Skin of body (tissue), 1 donor: ENCODE measurements at regions not wholly inside any gene's neighbourhood (a gene's known extent, or its start where the extent isn't known, plus 50 kb on each side); places are given as distances from the start of the nearest gene placed in this dataset.

Experiments used
- DNase-seq: peaks from one replicate; lab custom pipeline; 2025; lab: John Stamatoyannopoulos, UW

GRCh38 chrX:11952176-11952720, 186.0 kb upstream of the FRMPD4 start:
- DNase-seq: no peak

GRCh38 chrX:11953615-11954014, 184.7 kb upstream of the FRMPD4 start:
- peak; percentile 74 for DNase-seq

GRCh38 chrX:11954176-11954575, 184.1 kb upstream of the FRMPD4 start:
- DNase-seq: peak; percentile 37

GRCh38 chrX:11960031-11960430, 178.2 kb upstream of the FRMPD4 start:
- DNase-seq: no peak

GRCh38 chrX:11965436-11965835, 172.8 kb upstream of the FRMPD4 start:
- DNase-seq: no peak

GRCh38 chrX:11967986-11968869, 170.0 kb upstream of the FRMPD4 start:
- no peak for DNase-seq

- DNase-seq: no peak
These were observed 169.3 kb upstream of the FRMPD4 start for GRCh38 chrX:11968991-11969390.

- DNase-seq: no peak
These were observed 167.5 kb upstream of the FRMPD4 start for GRCh38 chrX:11970578-11971359.

GRCh38 chrX:11976663-11977062, 161.6 kb upstream of the FRMPD4 start:
- DNase-seq: no peak

- no peak for DNase-seq
These were observed 146.0 kb upstream of the FRMPD4 start for GRCh38 chrX:11992271-11992670.

- no peak for DNase-seq
These were observed 143.1 kb upstream of the FRMPD4 start for GRCh38 chrX:11995146-11995545.

- no peak for DNase-seq
These were observed 141.5 kb upstream of the FRMPD4 start for GRCh38 chrX:11996810-11997209.

- DNase-seq: no peak
These were observed 139.3 kb upstream of the FRMPD4 start for GRCh38 chrX:11998944-11999343.

- DNase-seq: no peak
These were observed 135.4 kb upstream of the FRMPD4 start for GRCh38 chrX:12002876-12003275.

GRCh38 chrX:12007881-12008280, 130.4 kb upstream of the FRMPD4 start:
- no peak for DNase-seq

GRCh38 chrX:12010436-12010835, 127.8 kb upstream of the FRMPD4 start:
- no peak for DNase-seq

GRCh38 chrX:12011075-12011474, 127.2 kb upstream of the FRMPD4 start:
- DNase-seq: no peak

GRCh38 chrX:12013211-12013618, 125.1 kb upstream of the FRMPD4 start:
- no peak for DNase-seq

- DNase-seq: no peak
These were observed 116.6 kb upstream of the FRMPD4 start for GRCh38 chrX:12021698-12022097.

- DNase-seq: no peak
These were observed 111.8 kb upstream of the FRMPD4 start for GRCh38 chrX:12026481-12026880.

GRCh38 chrX:12032082-12032481, 106.2 kb upstream of the FRMPD4 start:
- no peak for DNase-seq

GRCh38 chrX:12034741-12035140, 103.5 kb upstream of the FRMPD4 start:
- no peak for DNase-seq
